ENCODE measurements at regions not wholly inside any gene's neighbourhood (a gene's known extent, or its start where the extent isn't known, plus 50 kb on each side); places are given as distances from the start of the nearest gene placed in this dataset.
"Not testable (repeated sequence)": the region's sequence is repeated elsewhere in the genome, so short reads cannot be mapped to it uniquely, and the experiment has no call there.

DNA sequence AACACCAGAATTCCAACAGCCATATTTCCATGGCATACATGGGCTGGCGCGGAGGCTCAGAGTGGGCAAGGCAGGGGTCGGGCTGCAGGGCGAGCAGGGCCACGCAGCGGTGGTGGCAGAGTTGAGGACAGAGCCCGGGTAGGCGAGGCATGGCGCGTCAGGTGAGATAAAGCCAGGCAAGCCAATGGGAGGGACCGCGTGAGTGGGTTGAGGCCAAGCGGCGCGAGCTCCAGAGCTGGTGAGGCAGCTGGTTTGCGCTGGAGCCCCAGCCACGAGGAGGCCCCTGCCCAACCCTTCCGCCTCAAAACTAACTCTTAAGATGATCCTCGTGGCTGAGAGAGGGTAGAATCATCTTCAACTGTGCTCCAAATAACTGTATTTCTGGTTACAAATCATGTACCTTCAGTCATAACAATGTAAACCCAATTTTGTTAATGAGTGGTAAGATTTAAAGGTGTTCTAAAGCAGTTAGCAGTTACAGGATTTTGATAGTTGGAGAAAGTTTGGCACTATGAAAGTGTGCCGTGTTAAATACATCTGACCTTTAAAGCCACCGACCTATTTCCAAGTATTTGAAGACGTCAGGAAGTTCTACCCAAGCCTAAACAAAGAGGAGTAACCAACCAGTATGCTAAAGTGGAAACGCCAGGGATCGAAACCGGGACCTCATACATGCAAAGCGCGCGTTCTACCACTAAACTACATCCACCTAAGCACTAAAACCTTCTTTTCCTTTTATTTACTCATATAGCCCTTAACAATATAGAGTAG is 107.9 kb downstream of the GPX5 start:
- peaks cover 5% of the 10 kb centered on the region for H3K36me3 Mint-ChIP-seq (ENCODE audit: low read depth)
- peaks cover 28% of the 10 kb centered on the region for H3K4me1 Mint-ChIP-seq (ENCODE audit: low read depth)
- ATAC-seq (no peak), DNase-seq (no peak)
- no peak overlapping the region for H3K27ac Mint-ChIP-seq
- H3K9me3 Mint-ChIP-seq (ENCODE audit: insufficient read depth): peaks cover 6% of the 10 kb centered on the region
- CTCF ChIA-PET: no interaction called here
- H3K27me3 Mint-ChIP-seq (ENCODE audit: low read depth): peaks cover 56% of the 10 kb centered on the region
- H3K4me3 Mint-ChIP-seq: no peak overlapping the region
- POLR2A ChIA-PET: interaction anchor here (0.6 kb wide), 1 partner anchor 864 kb away, joined by 3 read pairs; no protein-coding TSS in a partner anchor

GRCh38 chr6:28634411-28634760 is 108.7 kb downstream of the GPX5 start:
- peaks cover 5% of the 10 kb centered on the region for H3K36me3 Mint-ChIP-seq (ENCODE audit: low read depth)
- CTCF ChIA-PET: no interaction called here

DNA sequence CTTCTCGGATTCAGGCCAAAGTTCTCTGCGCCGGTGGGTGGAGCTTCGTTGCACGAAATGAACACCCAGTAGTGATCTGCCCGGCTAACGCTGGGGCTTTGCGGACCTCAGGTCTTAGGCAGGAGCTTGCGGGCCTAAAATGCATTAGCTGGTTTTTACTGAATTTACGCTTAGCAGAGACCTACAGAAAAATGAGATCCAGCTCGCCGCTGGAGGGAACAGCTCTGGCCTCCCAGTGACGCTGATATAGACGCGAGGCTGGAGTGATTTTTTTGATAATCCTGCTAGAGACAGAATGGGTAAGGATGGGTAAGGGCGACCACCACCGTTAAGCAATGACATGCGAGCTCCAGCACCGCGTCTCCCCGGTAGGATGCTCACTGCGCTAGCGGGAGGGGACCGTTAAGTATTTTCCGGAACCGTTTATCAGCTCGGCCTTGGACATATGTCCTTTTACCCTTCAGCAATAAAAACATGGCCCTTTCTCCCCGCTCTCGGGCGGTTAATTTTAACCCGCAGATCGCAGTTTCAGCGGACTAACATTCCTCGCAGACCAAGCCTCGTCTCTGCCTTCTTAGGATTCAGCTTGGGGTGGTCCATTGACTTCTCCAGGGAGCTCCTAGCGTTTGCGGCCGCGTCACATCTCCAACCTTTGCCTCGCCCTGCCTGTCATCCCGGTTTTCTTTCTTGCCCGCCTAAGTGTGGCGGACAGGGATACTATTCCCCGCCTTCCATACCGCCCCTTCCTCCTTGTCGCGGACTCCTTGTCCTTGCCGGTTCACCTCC is 109.3 kb downstream of the GPX5 start:
- no peak for DNase-seq
- Mint-ChIP-seq H3K4me3 (peak overlapping the region; percentile 20), H3K36me3 (ENCODE audit: low read depth) (peaks cover 5% of the 10 kb centered on the region), H3K27ac (peak overlapping the region; percentile 37), H3K27me3 (ENCODE audit: low read depth) (peaks cover 57% of the 10 kb centered on the region), H3K4me1 (ENCODE audit: low read depth) (peaks cover 28% of the 10 kb centered on the region), H3K9me3 (ENCODE audit: insufficient read depth) (peaks cover 6% of the 10 kb centered on the region)
- CTCF ChIA-PET: interaction anchor here (0.8 kb wide), 1 partner anchor 50 kb away, joined by 3 read pairs; no protein-coding TSS in a partner anchor
- POLR2A ChIA-PET: no interaction called here
- ATAC-seq: no peak

More at GRCh38 chr6:28634411-28634760, 108.7 kb downstream of the GPX5 start:
- Mint-ChIP-seq H3K27ac (peak overlapping the region; percentile 12), H3K9me3 (ENCODE audit: insufficient read depth) (peaks cover 6% of the 10 kb centered on the region), H3K4me1 (ENCODE audit: low read depth) (peaks cover 28% of the 10 kb centered on the region), H3K27me3 (ENCODE audit: low read depth) (peaks cover 59% of the 10 kb centered on the region), H3K4me3 (peak overlapping the region; percentile 6)
- POLR2A ChIA-PET: interaction anchor here (0.6 kb wide), 1 partner anchor 864 kb away, joined by 3 read pairs; no protein-coding TSS in a partner anchor
- DNase-seq (no peak), ATAC-seq (no peak)

GRCh38 chr6:28635547-28636158 is 110.0 kb downstream of the GPX5 start:
- Mint-ChIP-seq H3K27me3 (ENCODE audit: low read depth) (peaks cover 51% of the 10 kb centered on the region), H3K4me3 (peak overlapping the region; percentile 22), H3K27ac (peak overlapping the region; percentile 37), H3K9me3 (ENCODE audit: insufficient read depth) (peaks cover 6% of the 10 kb centered on the region), H3K4me1 (ENCODE audit: low read depth) (peaks cover 28% of the 10 kb centered on the region), H3K36me3 (ENCODE audit: low read depth) (peaks cover 5% of the 10 kb centered on the region)
- DNase-seq (no peak), ATAC-seq (no peak)
- POLR2A ChIA-PET: no interaction called here
- CTCF ChIA-PET: interaction anchor here (0.8 kb wide), 1 partner anchor 49 kb away, joined by 3 read pairs; no protein-coding TSS in a partner anchor

GRCh38 chr6:28638787-28639430 is 113.2 kb downstream of the GPX5 start:
- Mint-ChIP-seq H3K36me3 (ENCODE audit: low read depth) (peaks cover 3% of the 10 kb centered on the region), H3K27me3 (ENCODE audit: low read depth) (peaks cover 42% of the 10 kb centered on the region), H3K27ac (no peak overlapping the region), H3K9me3 (ENCODE audit: insufficient read depth) (peaks cover 6% of the 10 kb centered on the region), H3K4me1 (ENCODE audit: low read depth) (peaks cover 16% of the 10 kb centered on the region), H3K4me3 (no peak overlapping the region)
- CTCF ChIA-PET: no interaction called here
- DNase-seq (no peak), ATAC-seq (no peak)
- POLR2A ChIA-PET: no interaction called here

DNA sequence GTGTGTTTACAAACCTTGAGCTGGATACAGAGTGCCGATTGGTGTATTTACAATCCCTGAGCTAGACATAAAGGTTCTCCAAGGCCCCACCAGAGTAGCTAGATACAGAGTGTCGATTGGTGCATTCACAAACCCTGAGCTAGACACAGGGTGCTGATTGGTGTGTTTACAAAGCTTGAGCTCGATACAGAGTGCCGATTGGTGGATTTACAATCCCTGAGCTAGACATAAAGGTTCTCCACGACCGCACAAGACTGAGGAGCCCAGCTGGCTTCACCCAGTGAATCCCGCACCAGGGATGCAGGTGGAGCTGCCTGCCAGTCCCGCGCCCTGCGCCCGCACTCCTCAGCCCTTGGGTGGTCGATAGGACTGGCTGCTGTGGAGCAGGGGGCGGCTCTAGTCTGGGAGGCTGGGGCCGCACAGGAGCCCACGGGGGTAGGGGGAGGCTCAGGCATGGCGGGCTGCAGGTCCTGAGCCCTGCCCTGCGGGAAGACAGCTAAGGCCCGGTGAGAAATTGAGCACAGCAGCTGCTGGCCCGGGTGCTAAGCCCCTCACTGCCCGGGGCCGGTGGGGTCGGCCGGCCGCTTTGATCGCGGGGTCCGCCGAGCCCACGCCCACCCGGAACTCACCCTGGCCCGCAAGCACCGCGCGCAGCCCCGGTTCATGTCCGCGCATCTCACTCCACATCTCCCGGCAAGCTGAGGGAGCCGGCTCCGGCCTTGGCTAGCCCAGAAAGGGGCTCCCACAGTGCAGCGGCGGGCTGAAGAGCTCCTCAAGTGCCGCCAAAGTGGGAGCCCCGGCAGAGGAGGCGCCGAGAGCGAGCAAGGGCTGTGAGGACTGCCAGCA is 114.0 kb downstream of the GPX5 start:
- Mint-ChIP-seq H3K4me1 (ENCODE audit: low read depth) (peaks cover 12% of the 10 kb centered on the region), H3K27me3 (ENCODE audit: low read depth) (peaks cover 35% of the 10 kb centered on the region)
- H3K36me3 Mint-ChIP-seq (ENCODE audit: low read depth); ATAC-seq; H3K4me3 Mint-ChIP-seq; POLR2A ChIA-PET; H3K27ac Mint-ChIP-seq; DNase-seq; H3K9me3 Mint-ChIP-seq (ENCODE audit: insufficient read depth); CTCF ChIA-PET: not testable (repeated sequence)

DNA sequence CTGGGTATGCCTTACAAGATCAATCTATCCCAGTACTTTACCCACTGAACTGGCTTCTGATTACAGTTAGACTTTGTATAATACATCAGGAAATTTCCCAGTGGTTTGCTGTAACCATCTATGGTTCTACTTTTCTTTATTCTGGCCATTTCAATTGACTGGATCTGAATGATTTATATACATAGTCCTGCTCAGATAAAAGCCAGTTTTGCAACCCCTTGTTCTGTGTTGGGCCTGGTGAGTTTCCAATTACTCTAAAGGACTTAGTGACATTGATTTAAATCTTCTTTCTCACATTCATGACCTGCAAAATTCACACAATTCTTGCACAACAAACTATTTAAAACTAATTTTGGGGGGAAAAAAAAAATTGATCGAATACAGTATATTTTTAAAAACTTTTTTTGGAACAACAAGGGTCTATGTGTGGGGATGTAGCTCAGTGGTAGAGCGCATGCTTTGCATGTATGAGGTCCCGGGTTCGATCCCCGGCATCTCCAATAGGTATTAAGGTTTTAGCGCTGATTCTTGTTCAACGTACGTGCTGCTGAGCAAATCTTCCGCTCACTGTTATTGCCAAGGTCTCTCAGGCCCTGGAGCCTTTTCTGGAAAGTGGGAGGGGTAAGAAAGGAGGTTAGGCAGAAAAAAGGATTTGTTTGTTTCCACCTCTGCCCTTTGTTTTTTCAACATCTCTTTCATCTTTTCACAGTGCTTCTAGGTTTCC is 117.5 kb downstream of the GPX5 start:
- Mint-ChIP-seq H3K4me3 (no peak overlapping the region), H3K9me3 (ENCODE audit: insufficient read depth) (no peaks in the 10 kb centered on the region), H3K36me3 (ENCODE audit: low read depth) (no peaks in the 10 kb centered on the region), H3K27me3 (ENCODE audit: low read depth) (peaks cover 24% of the 10 kb centered on the region), H3K27ac (no peak overlapping the region), H3K4me1 (ENCODE audit: low read depth) (peaks cover 4% of the 10 kb centered on the region)
- POLR2A ChIA-PET: no interaction called here
- DNase-seq (peak; percentile 26), ATAC-seq (no peak)
- CTCF ChIA-PET: no interaction called here

- no peaks in the 10 kb centered on the region for H3K9me3 Mint-ChIP-seq (ENCODE audit: insufficient read depth)
- DNase-seq (no peak), ATAC-seq (no peak)
- no peaks in the 10 kb centered on the region for H3K36me3 Mint-ChIP-seq (ENCODE audit: low read depth)
- ChIA-PET POLR2A (no interaction called here), CTCF (no interaction called here)
- no peak overlapping the region for H3K27ac Mint-ChIP-seq
- peaks cover 43% of the 10 kb centered on the region for H3K27me3 Mint-ChIP-seq (ENCODE audit: low read depth)
- peaks cover 16% of the 10 kb centered on the region for H3K4me1 Mint-ChIP-seq (ENCODE audit: low read depth)
- H3K4me3 Mint-ChIP-seq: no peak overlapping the region
Observed at GRCh38 chr6:28646650-28647049, 121.0 kb downstream of the GPX5 start.

GRCh38 chr6:28648035-28648877 is 122.6 kb downstream of the GPX5 start:
- peaks cover 16% of the 10 kb centered on the region for H3K4me1 Mint-ChIP-seq (ENCODE audit: low read depth)
- H3K27me3 Mint-ChIP-seq (ENCODE audit: low read depth): peaks cover 48% of the 10 kb centered on the region

GRCh38 chr6:28648878-28649375 is 123.2 kb downstream of the GPX5 start:
- H3K27ac Mint-ChIP-seq: no peak overlapping the region
- H3K9me3 Mint-ChIP-seq (ENCODE audit: insufficient read depth): no peaks in the 10 kb centered on the region
- POLR2A ChIA-PET: interaction anchor here (0.6 kb wide), 1 partner anchor 741 kb away, joined by 3 read pairs; no protein-coding TSS in a partner anchor
- H3K4me3 Mint-ChIP-seq: peak overlapping the region; percentile 92
- peaks cover 49% of the 10 kb centered on the region for H3K27me3 Mint-ChIP-seq (ENCODE audit: low read depth)
- ATAC-seq (no peak), DNase-seq (no peak)
- CTCF ChIA-PET: interaction anchor here (1.6 kb wide), 1 partner anchor 9 kb away, joined by 3 read pairs; no protein-coding TSS in a partner anchor
- H3K4me1 Mint-ChIP-seq (ENCODE audit: low read depth): peaks cover 16% of the 10 kb centered on the region
- no peaks in the 10 kb centered on the region for H3K36me3 Mint-ChIP-seq (ENCODE audit: low read depth)

More at GRCh38 chr6:28648035-28648877, 122.6 kb downstream of the GPX5 start:
- ATAC-seq: peak; percentile 67
- Mint-ChIP-seq H3K4me3 (peak overlapping the region; percentile 92), H3K36me3 (ENCODE audit: low read depth) (no peaks in the 10 kb centered on the region), H3K27ac (peak overlapping the region; percentile 64), H3K9me3 (ENCODE audit: insufficient read depth) (no peaks in the 10 kb centered on the region)
- POLR2A ChIA-PET: interaction anchor here (0.6 kb wide), 1 partner anchor 740 kb away, joined by 3 read pairs; no protein-coding TSS in a partner anchor
- CTCF ChIA-PET: interaction anchor here (1.6 kb wide), 1 partner anchor 9 kb away, joined by 3 read pairs; no protein-coding TSS in a partner anchor
- peak; percentile 71 for DNase-seq

Data from activated CD8-positive, alpha-beta T cell treated with anti-CD3 and anti-CD28 coated beads, Interleukin-2, amount 10 ng/mL, durations not matched to agents 7 days and 5 days (primary cell).